ENCODE measurements at regions not wholly inside any gene's neighbourhood (a gene's known extent, or its start where the extent isn't known, plus 50 kb on each side); places are given as distances from the start of the nearest gene placed in this dataset.

DNA sequence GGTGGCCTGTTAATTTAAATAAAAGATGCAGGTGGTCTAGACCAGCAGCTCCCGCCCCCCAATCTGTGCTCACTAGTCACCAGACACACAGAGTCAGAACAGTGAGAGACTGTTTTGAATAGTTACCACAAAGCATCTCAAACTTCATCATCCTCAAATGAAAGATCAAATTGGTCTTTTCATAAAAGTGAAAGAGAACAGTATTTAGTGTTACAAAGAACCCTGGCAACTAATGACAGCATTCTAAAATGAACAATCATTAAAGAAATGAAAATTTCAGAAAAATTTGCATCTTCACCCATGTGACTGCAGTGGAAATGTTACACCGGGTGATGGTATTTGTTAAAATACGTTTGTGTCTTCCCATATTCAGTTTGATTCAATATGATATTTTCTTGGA is 65.5 kb upstream of the PMAIP1 start:
- TF ChIP-seq EZH2 (IDR thresholded peaks at IDR 0.05; ENCODE audit: insufficient read depth, poor library complexity, severe bottlenecking) (no peak), EZH2phosphoT487 (IDR thresholded peaks at IDR 0.05; ENCODE audit: insufficient read depth, low read depth) (no peak)

All from GM23248 (cell line).